Karpas-422 (cell line): ENCODE measurements at regions not wholly inside any gene's neighbourhood (a gene's known extent, or its start where the extent isn't known, plus 50 kb on each side); places are given as distances from the start of the nearest gene placed in this dataset.

Source experiments
- DNase-seq: peaks from one replicate; pipeline ENCODE4 v3.0.0-alpha.2; 2015
- H2AFZ ChIP-seq: fragments of 200-600 bp; sonication (generic); 2 replicates; pipeline ENCODE4 v1.6.1; 2014; ENCODE audit warnings: antibody characterized with exemption, low read length, mixed read lengths
- H3K27ac ChIP-seq: fragments of 200-600 bp; sonication (generic); 2 replicates; pipeline ENCODE4 v1.5.1; 2014; ENCODE audit warnings: mild to moderate bottlenecking, low read length, moderate library complexity
- H3K27me3 ChIP-seq: fragments of 200-600 bp; sonication (generic); 2 replicates; pipeline ENCODE4 v1.6.1; 2014; ENCODE audit warnings: low read length, mixed read lengths
- H3K36me3 ChIP-seq: fragments of 200-600 bp; sonication (generic); 2 replicates; pipeline ENCODE4 v1.6.1; 2014; ENCODE audit warnings: low read length, mixed read lengths; ENCODE audit not compliant: insufficient read depth
- H3K4me1 ChIP-seq: fragments of 200-600 bp; sonication (generic); 2 replicates; pipeline ENCODE4 v1.6.1; 2014; ENCODE audit warnings: mild to moderate bottlenecking, low read length, mixed read lengths
- H3K4me2 ChIP-seq: fragments of 200-600 bp; sonication (generic); 2 replicates; pipeline ENCODE4 v1.6.1; 2014; ENCODE audit warnings: low read length, low read depth, mild to moderate bottlenecking; ENCODE audit not compliant: poor library complexity, severe bottlenecking
- H3K4me3 ChIP-seq: fragments of 200-600 bp; sonication (generic); 2 replicates; pipeline ENCODE4 v1.5.1; 2014; ENCODE audit warnings: mild to moderate bottlenecking, antibody characterized with exemption, low read length, mixed read lengths
- H3K79me2 ChIP-seq: fragments of 200-600 bp; sonication (generic); 2 replicates; pipeline ENCODE4 v1.6.1; 2014; ENCODE audit warnings: mild to moderate bottlenecking, low read length, mixed read lengths
- H3K9ac ChIP-seq: fragments of 200-600 bp; sonication (generic); 2 replicates; pipeline ENCODE4 v1.6.0; 2014; ENCODE audit warnings: low read length
- H3K9me2 ChIP-seq: fragments of 200-600 bp; sonication (generic), shearing (Covaris generic); replicated peaks from 2 replicates; pipeline ENCODE4 v1.6.0; 2014; ENCODE audit warnings: mild to moderate bottlenecking, low read length, moderate library complexity; ENCODE audit not compliant: insufficient read depth
- H3K9me3 ChIP-seq: fragments of 300-700, 200-600 bp; sonication (generic); 2 replicates; pipeline ENCODE4 v1.6.1; 2014; ENCODE audit warnings: low read length, mixed read lengths
- H4K20me1 ChIP-seq: fragments of 200-600 bp; sonication (generic); 2 replicates; pipeline ENCODE4 v1.6.1; 2014; ENCODE audit warnings: mild to moderate bottlenecking, antibody characterized with exemption, low read length, low read depth; ENCODE audit not compliant: insufficient read depth

DNA sequence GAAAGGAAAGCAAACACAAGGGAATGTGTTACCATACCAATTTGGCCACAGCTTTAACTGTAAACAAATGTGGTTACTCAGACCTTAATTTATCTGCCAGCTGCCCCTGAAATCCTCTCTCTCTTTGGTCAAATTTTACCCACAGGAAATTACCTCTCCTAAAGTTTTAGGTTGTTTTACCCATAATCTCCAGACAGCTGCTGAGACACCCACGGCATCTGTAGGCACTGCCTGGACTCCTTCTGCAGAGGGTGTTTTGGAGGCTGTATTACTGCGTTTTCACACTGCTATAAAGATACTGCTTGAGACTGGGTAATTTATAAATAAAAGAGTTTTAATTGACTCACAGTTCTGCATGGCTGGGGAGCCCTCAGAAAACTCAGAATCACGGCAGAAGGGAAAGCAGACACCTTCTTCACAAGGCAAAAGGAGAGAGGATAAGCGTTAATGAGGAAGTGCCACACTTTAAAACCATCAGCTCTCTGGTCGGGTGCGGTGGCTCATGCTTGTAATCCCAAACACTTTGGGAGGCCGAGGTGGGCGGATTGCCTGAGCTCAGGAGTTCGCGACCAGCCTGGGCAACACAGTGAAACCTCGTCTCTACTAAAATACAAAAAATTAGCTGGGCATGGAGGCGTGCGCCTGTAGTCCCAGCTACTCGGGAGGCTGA lies 677.5 kb upstream of the FSHR start:
- H3K27me3 ChIP-seq, result no peaks in the 10 kb centered on the region
- no peaks in the 10 kb centered on the region for H3K4me1 ChIP-seq
- H3K79me2 ChIP-seq, result no peaks in the 10 kb centered on the region
- H3K9me3 ChIP-seq, result no peaks in the 10 kb centered on the region
- no peak overlapping the region for H3K4me2 ChIP-seq
- no peak overlapping the region for H3K27ac ChIP-seq
- no peak overlapping the region for H2AFZ ChIP-seq
- H3K36me3 ChIP-seq, result no peaks in the 10 kb centered on the region
- H4K20me1 ChIP-seq, result no peaks in the 10 kb centered on the region
- no peak for DNase-seq
- no peak overlapping the region for H3K4me3 ChIP-seq
- no peak overlapping the region for H3K9ac ChIP-seq
- no peaks in the 10 kb centered on the region; the same call in 1 of the 2 replicates for H3K9me2 ChIP-seq

DNA sequence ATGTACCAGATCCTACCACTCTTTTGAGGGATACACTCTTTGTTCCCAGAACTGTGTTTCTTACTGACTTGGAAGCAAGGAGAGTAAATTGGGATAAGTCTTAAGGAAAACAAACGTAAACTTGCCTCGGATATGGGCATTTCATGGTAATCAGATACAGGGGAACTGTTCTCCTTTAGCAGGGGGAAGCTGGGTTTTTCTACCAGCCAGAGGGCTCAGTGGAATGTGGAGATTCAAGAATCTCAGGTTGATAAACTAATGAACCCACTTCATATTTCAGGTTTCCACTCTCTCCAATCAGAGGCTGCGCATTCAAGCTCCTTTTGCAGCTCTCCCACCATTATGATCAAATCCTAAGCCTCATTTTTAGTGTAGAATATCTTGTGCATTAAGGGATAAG lies 676.5 kb upstream of the FSHR start:
- H3K27me3 ChIP-seq, result no peaks in the 10 kb centered on the region
- H3K4me2 ChIP-seq, result no peak overlapping the region
- H3K9me2 ChIP-seq, result no peaks in the 10 kb centered on the region; the same call in 1 of the 2 replicates
- no peaks in the 10 kb centered on the region for H4K20me1 ChIP-seq
- DNase-seq, result no peak
- no peaks in the 10 kb centered on the region for H3K9me3 ChIP-seq
- no peak overlapping the region for H3K27ac ChIP-seq
- no peak overlapping the region for H2AFZ ChIP-seq
- H3K79me2 ChIP-seq, result no peaks in the 10 kb centered on the region
- H3K9ac ChIP-seq, result no peak overlapping the region
- no peaks in the 10 kb centered on the region for H3K36me3 ChIP-seq
- no peaks in the 10 kb centered on the region for H3K4me1 ChIP-seq
- H3K4me3 ChIP-seq, result no peak overlapping the region

DNA sequence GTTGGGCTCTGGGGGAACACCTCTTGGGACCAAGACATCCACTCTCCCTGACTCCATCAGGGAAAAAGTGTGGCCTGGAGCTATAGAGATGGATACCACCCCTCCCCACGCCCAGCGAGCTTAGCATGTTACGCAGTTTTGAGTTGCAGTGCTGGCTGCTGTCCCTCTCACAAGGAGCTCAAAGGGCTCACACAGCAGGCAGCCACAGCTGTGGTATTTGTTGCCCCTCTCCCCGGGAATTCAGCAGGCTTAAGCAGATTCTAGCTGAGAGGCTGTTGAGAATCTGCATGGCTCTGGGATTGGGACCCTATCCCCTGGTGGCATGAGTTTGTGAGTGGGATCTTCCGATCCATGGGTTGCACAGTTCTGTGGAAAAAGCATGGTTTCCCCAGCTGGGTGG lies 673.1 kb upstream of the FSHR start:
- Histone ChIP-seq H3K4me3 (no peak overlapping the region), H3K9ac (no peak overlapping the region), H3K9me3 (no peaks in the 10 kb centered on the region), H3K4me1 (no peaks in the 10 kb centered on the region), H4K20me1 (no peaks in the 10 kb centered on the region), H2AFZ (no peak overlapping the region), H3K27ac (no peak overlapping the region), H3K79me2 (no peaks in the 10 kb centered on the region), H3K4me2 (no peak overlapping the region), H3K9me2 (no peaks in the 10 kb centered on the region; the same call in 1 of the 2 replicates), H3K27me3 (no peaks in the 10 kb centered on the region), H3K36me3 (no peaks in the 10 kb centered on the region)
- DNase-seq, result no peak

DNA sequence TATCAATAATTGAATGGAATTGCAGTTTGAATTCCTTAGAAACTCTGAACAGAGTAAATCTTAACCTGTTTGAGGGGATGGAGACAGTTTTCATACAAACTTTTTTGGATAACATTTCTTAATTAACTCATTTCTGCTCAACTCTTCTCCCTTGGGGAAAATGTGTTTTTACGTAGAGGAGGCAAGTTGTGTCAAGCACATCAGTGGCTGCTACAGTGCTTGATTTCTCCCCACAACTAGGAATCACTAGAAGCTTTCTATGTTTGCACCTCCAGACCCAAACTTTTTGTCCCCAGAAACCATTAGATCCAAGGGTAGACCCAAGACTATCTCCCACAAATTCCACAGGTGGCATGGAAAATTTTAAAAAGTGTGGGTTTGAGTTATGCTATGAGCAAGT lies 658.9 kb upstream of the FSHR start:
- H3K79me2 ChIP-seq, result no peaks in the 10 kb centered on the region
- H4K20me1 ChIP-seq, result no peaks in the 10 kb centered on the region

DNA sequence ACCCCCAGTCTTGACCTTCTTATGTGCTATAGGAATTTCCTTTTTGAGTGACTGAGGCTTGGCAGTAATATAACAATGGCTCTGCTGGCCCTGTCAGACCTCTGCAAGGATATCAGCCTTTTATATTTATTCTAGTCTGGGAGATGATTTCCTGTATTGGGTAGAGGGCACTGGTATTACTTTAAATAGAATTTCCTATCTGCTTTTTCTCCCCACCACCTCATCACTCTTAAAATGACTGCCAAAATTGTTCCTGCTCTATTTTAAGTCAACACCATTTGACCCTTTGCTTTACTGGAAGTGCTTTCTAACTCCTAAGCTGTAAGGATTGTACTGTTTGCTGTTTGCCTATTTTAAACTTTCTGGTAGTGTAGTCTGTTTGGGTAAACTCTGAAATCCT lies 658.4 kb upstream of the FSHR start:
- H4K20me1 ChIP-seq, result no peaks in the 10 kb centered on the region
- H3K9ac ChIP-seq, result no peak overlapping the region
- no peak overlapping the region for H2AFZ ChIP-seq

More for the DNA sequence above, 658.9 kb upstream of the FSHR start:
- Histone ChIP-seq H2AFZ (no peak overlapping the region), H3K27me3 (no peaks in the 10 kb centered on the region), H3K9me3 (no peaks in the 10 kb centered on the region), H3K9ac (no peak overlapping the region), H3K4me1 (no peaks in the 10 kb centered on the region), H3K9me2 (no peaks in the 10 kb centered on the region), H3K4me2 (no peak overlapping the region), H3K36me3 (no peaks in the 10 kb centered on the region), H3K27ac (no peak overlapping the region), H3K4me3 (no peak overlapping the region)
- no peak for DNase-seq

DNA sequence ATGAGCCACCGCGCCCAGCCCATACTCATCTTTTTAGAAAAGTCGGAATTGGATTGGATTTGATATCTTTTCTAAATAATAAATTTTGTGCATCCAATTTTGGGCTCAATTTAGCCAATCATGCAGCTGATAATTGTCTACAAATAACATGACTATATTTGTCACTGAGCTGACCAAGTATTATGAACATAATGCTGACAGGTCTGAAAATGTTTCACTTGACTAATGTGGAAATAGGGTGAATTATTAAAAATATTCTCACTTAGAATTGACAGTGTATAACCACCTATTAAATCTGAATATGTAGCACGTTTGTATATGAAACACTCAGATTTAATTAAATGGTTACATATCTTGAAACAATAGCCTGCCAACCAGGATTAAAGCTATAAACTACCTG lies 657.2 kb upstream of the FSHR start:
- Histone ChIP-seq H3K4me3 (no peak overlapping the region), H2AFZ (no peak overlapping the region), H4K20me1 (no peaks in the 10 kb centered on the region), H3K9me3 (no peaks in the 10 kb centered on the region), H3K4me2 (no peak overlapping the region), H3K36me3 (no peaks in the 10 kb centered on the region), H3K4me1 (no peaks in the 10 kb centered on the region), H3K27ac (no peak overlapping the region), H3K9ac (no peak overlapping the region), H3K9me2 (no peaks in the 10 kb centered on the region), H3K27me3 (no peaks in the 10 kb centered on the region), H3K79me2 (no peaks in the 10 kb centered on the region)
- DNase-seq, result no peak

More for the DNA sequence above, 658.4 kb upstream of the FSHR start:
- H3K9me2 ChIP-seq, result no peaks in the 10 kb centered on the region
- no peaks in the 10 kb centered on the region for H3K9me3 ChIP-seq
- H3K36me3 ChIP-seq, result no peaks in the 10 kb centered on the region
- no peak for DNase-seq
- no peaks in the 10 kb centered on the region for H3K79me2 ChIP-seq
- H3K4me3 ChIP-seq, result no peak overlapping the region
- no peaks in the 10 kb centered on the region for H3K4me1 ChIP-seq
- no peak overlapping the region for H3K4me2 ChIP-seq
- H3K27ac ChIP-seq, result no peak overlapping the region
- no peaks in the 10 kb centered on the region for H3K27me3 ChIP-seq

DNA sequence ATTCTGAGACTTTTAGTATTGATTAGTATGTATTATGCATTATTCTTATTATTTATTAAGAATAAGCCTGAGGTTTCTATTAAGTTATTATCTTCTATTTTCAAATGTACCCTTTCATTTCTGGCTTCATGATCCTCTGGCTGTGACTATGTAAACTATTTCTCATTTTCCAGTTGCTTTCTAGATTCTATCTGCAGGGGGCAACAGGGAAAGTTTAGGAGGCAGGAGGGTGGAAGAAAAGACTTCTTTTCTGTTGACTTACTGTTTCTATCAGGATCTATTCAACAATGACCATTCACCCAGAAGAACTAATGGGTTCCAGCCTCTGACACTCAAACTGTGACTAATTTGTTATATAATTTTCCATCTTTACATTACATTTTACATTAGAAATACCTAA lies 653.4 kb upstream of the FSHR start:
- no peak for DNase-seq
- no peaks in the 10 kb centered on the region for H3K79me2 ChIP-seq
- H3K9me2 ChIP-seq, result no peaks in the 10 kb centered on the region
- no peaks in the 10 kb centered on the region for H3K36me3 ChIP-seq
- H4K20me1 ChIP-seq, result no peaks in the 10 kb centered on the region
- no peak overlapping the region for H2AFZ ChIP-seq
- H3K9ac ChIP-seq, result no peak overlapping the region
- H3K4me3 ChIP-seq, result no peak overlapping the region
- no peak overlapping the region for H3K27ac ChIP-seq
- H3K4me2 ChIP-seq, result no peak overlapping the region
- H3K9me3 ChIP-seq, result peaks cover 7% of the 10 kb centered on the region
- H3K4me1 ChIP-seq, result no peaks in the 10 kb centered on the region
- H3K27me3 ChIP-seq, result no peaks in the 10 kb centered on the region

DNA sequence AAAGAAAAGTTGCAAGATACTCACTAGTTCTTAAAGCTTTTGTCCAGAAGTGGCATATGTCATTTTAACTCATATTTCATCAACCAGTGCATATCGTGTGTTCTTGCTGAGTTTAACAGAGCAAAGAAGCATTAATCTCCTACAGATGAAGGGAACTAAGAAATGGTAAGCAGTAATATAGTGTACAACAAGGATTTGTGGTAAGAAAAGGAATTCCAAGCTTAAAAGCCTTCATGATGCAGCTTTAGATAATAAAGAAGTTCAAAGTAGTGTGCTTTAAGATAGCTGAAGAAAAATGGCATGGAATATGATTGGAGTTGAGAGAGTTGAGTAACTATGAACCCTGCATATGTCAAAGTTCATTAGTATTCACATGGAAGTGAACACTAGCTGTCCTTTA lies 649.8 kb upstream of the FSHR start:
- Histone ChIP-seq H2AFZ (no peak overlapping the region), H3K36me3 (no peaks in the 10 kb centered on the region), H3K4me3 (no peak overlapping the region), H3K9me3 (peaks cover 11% of the 10 kb centered on the region), H3K9me2 (no peaks in the 10 kb centered on the region), H3K27ac (no peak overlapping the region), H3K9ac (no peak overlapping the region), H3K4me1 (no peaks in the 10 kb centered on the region), H3K4me2 (no peak overlapping the region), H3K27me3 (no peaks in the 10 kb centered on the region), H3K79me2 (no peaks in the 10 kb centered on the region), H4K20me1 (no peaks in the 10 kb centered on the region)
- no peak for DNase-seq
